Large intestine (tissue), 3 donors: ENCODE measurements at regions not wholly inside any gene's neighbourhood (a gene's known extent, or its start where the extent isn't known, plus 50 kb on each side); places are given as distances from the start of the nearest gene placed in this dataset.

Experiments
- DNase-seq, 2 donors: peaks; one replicate each; pipeline versions ENCODE4 v3.0.0 to v3.0.0-alpha.2; 2013
- H3K27ac ChIP-seq: one replicate; pipeline ENCODE4 v1.5.1; 2013; ENCODE audit warnings: low read length
- H3K27me3 ChIP-seq: 2 replicates; pipeline ENCODE4 v1.6.1; 2013; ENCODE audit warnings: low read length; ENCODE audit not compliant: control insufficient read depth, insufficient read depth
- H3K36me3 ChIP-seq: 2 replicates; pipeline ENCODE4 v1.6.1; 2013; ENCODE audit warnings: low read length; ENCODE audit not compliant: control insufficient read depth, insufficient read depth
- H3K4me1 ChIP-seq: one replicate; pipeline ENCODE4 v1.6.1; 2013; ENCODE audit warnings: low read length; ENCODE audit not compliant: control insufficient read depth, insufficient read depth
- H3K4me3 ChIP-seq: one replicate; pipeline ENCODE4 v1.5.1; 2013; ENCODE audit warnings: low read length
- H3K9me3 ChIP-seq: one replicate; pipeline ENCODE4 v1.6.1; 2013; ENCODE audit warnings: mild to moderate bottlenecking, low read depth, low read length, moderate library complexity; ENCODE audit not compliant: control insufficient read depth
- WGBS: methylation state at CpG from one replicate; pipeline ENCODE4 v1.1.5; 2013; ENCODE audit warnings: low lambda C conversion rate; ENCODE audit not compliant: insufficient coverage; 5-methylcytosine and 5-hydroxymethylcytosine counted together

GRCh38 chr13:94968757-94969086 is 256.4 kb upstream of the SOX21 start:
- Histone ChIP-seq H3K4me3 (no peak overlapping the region), H3K4me1 (no peaks in the 10 kb centered on the region), H3K27me3 (peaks cover 70% of the 10 kb centered on the region), H3K36me3 (no peaks in the 10 kb centered on the region), H3K9me3 (no peaks in the 10 kb centered on the region), H3K27ac (no peak overlapping the region)
- DNase-seq: peak; percentile 9 to 11
- WGBS: 0% methylated on average over 2 of the region's 7 CpGs

- Histone ChIP-seq H3K27ac (no peak overlapping the region), H3K36me3 (no peaks in the 10 kb centered on the region), H3K4me1 (no peaks in the 10 kb centered on the region), H3K9me3 (no peaks in the 10 kb centered on the region), H3K27me3 (peaks cover 68% of the 10 kb centered on the region), H3K4me3 (peak overlapping the region; percentile 4)
- no CpG with 5 or more reads among the region's 56 CpGs for WGBS
- DNase-seq: peak in 1 of 2 donors; percentile 11
Measured at GRCh38 chr13:94968040-94968756, 255.9 kb upstream of the SOX21 start.

GRCh38 chr13:94967183-94968039 is 255.1 kb upstream of the SOX21 start:
- no peaks in the 10 kb centered on the region for H3K36me3 ChIP-seq
- no peaks in the 10 kb centered on the region for H3K4me1 ChIP-seq
- peaks cover 65% of the 10 kb centered on the region for H3K27me3 ChIP-seq
- H3K4me3 ChIP-seq: no peak overlapping the region
- H3K9me3 ChIP-seq: no peaks in the 10 kb centered on the region
- H3K27ac ChIP-seq: no peak overlapping the region
- DNase-seq: peak in 1 of 2 donors; percentile 8
- WGBS: 15% methylated on average over 4 of the region's 61 CpGs

DNA sequence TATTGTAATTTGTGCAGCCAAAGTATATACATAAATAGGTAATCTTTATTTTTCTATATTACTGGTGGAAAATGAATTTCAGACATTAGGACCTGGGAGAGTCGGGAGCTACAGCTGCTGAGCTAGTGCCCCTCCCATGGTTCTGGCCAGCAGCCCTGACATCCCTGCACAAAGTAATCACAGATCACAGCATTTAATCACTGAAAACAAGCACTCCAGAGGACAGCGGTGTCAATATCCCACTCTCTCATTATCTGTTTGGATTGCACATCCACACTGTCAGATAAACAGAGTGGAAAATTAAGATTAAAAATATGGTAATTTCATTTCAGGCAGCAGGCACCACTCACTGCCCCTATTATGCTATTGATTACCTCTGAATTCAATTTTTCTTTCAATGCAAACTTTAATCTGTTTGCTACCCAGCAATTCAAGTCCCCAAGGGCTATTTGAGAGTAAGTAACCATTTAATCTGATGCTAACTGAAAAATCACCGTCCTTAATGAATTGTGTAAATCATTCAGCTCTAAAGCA is 254.1 kb upstream of the SOX21 start:
- no peaks in the 10 kb centered on the region for H3K9me3 ChIP-seq
- no peaks in the 10 kb centered on the region for H3K36me3 ChIP-seq
- 0% methylated on average over 1 of the region's 3 CpGs for WGBS
- H3K4me1 ChIP-seq: no peaks in the 10 kb centered on the region
- no peak overlapping the region for H3K27ac ChIP-seq
- DNase-seq: no peak
- peaks cover 62% of the 10 kb centered on the region for H3K27me3 ChIP-seq
- no peak overlapping the region for H3K4me3 ChIP-seq

GRCh38 chr13:94959626-94960025 is 247.3 kb upstream of the SOX21 start:
- Histone ChIP-seq H3K4me1 (no peaks in the 10 kb centered on the region), H3K36me3 (no peaks in the 10 kb centered on the region), H3K9me3 (no peaks in the 10 kb centered on the region), H3K4me3 (no peak overlapping the region), H3K27me3 (peaks cover 27% of the 10 kb centered on the region), H3K27ac (no peak overlapping the region)
- no peak for DNase-seq
- no CpG with 5 or more reads among the region's 4 CpGs for WGBS

DNA sequence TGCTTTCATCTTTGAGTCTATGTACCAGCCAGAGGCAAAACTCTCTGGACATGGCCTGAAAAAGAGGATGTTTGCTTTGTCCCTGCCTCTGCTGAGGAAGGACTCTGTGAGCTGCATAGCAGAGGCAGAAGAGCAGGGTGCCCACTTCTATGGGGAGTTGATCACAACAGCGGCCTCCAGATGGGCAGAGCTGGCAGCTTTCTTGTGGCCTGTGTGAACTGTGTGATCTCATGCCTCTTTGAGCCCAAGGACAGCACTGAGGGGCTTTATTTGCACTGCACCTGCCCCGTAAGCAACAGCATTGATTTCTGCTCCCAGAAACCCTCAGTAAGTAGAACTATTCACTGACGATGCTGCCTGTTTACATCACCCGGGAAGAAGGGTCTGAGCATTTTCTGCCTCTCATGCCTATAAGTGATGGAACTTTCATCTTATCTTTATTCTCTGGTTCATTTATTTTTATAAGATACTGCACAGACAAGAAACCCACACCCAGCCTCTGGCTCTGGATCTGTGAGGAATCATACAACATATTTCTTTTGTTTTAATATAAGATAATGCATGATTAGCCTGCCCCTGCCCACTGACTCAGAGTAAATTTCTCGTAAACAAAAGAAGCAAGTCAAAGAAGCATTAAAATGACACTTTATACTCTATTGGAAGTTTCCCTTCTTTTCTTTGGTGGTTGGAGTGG is 244.2 kb upstream of the SOX21 start:
- Histone ChIP-seq H3K27me3 (peaks cover 18% of the 10 kb centered on the region), H3K4me3 (no peak overlapping the region), H3K4me1 (no peaks in the 10 kb centered on the region), H3K9me3 (no peaks in the 10 kb centered on the region), H3K27ac (no peak overlapping the region), H3K36me3 (no peaks in the 10 kb centered on the region)
- no peak for DNase-seq
- no CpG with 5 or more reads among the region's 5 CpGs for WGBS

DNA sequence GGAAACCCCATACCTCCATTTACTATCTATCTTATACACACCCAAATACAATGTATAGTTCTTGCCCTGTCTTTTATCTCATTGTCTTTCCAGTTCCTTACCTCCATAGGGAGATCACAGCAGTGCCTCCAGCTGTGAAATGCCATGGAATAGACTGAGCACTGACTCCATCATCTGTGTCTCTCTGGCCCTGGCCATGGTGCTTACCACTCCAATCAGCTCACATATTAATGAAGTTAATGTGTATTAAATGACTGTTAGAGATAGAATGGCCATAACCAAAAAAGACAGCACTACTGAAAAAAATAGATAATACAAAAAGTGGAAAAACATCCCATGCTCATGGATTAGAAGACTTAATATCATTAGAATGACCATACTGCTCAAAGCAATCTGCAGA is 240.4 kb upstream of the SOX21 start:
- no peaks in the 10 kb centered on the region for H3K9me3 ChIP-seq
- no peaks in the 10 kb centered on the region for H3K4me1 ChIP-seq
- no peak for DNase-seq
- peaks cover 23% of the 10 kb centered on the region for H3K27me3 ChIP-seq
- H3K36me3 ChIP-seq: no peaks in the 10 kb centered on the region
- no peak overlapping the region for H3K27ac ChIP-seq
- H3K4me3 ChIP-seq: no peak overlapping the region

DNA sequence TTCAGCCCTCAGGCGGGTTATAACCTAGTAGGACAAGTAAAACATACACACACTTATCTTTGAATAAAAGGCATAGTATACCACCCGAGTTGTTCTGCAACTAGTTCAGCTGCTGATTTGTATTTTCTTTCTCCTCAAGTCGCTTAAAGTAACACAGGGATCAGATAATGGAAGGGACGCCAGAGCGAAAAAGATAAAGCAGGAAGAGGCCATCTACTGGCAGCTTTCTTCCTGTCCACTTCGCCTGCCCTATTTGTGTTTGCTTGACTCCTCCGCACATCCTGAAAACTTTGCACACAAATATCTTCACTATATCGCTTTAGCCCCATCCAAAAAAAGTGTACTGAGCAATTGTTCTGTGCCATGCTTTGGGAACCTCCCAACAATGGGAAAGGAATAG is 238.0 kb upstream of the SOX21 start:
- Histone ChIP-seq H3K27me3 (peaks cover 17% of the 10 kb centered on the region), H3K9me3 (no peaks in the 10 kb centered on the region), H3K4me1 (no peaks in the 10 kb centered on the region), H3K4me3 (no peak overlapping the region), H3K27ac (no peak overlapping the region), H3K36me3 (no peaks in the 10 kb centered on the region)
- 35% methylated on average over 6 of the region's 8 CpGs for whole genome bisulfite sequencing
- no peak for DNase-seq

GRCh38 chr13:94947965-94948371 is 235.6 kb upstream of the SOX21 start:
- Histone ChIP-seq H3K4me1 (no peaks in the 10 kb centered on the region), H3K27me3 (peaks cover 17% of the 10 kb centered on the region), H3K36me3 (no peaks in the 10 kb centered on the region), H3K4me3 (no peak overlapping the region), H3K9me3 (no peaks in the 10 kb centered on the region), H3K27ac (no peak overlapping the region)
- DNase-seq: no peak
- WGBS: 57% methylated on average over 2 of the region's 7 CpGs

DNA sequence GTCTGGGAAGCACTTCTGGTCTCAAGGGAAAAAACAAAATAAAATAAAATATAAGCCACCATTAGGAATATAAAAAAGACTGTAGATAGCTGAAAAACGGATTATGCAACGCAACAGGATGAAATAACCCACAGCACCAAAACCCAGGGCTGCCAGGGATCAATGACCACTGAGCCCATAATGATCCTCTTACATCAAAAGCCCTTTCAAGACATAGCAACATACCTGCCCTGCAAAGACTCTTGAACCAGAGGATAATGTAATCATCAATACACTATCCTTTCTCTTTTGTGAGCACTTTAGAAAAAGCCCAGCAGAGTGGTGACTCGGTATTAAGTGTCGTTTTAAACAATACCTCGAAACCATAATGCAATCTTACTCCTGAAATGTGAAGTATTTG is 235.0 kb upstream of the SOX21 start:
- no peaks in the 10 kb centered on the region for H3K4me1 ChIP-seq
- DNase-seq: no peak
- H3K27ac ChIP-seq: no peak overlapping the region
- 100% methylated on average over 2 of the region's 5 CpGs for WGBS
- H3K9me3 ChIP-seq: no peaks in the 10 kb centered on the region
- H3K4me3 ChIP-seq: no peak overlapping the region
- H3K27me3 ChIP-seq: peaks cover 17% of the 10 kb centered on the region
- no peaks in the 10 kb centered on the region for H3K36me3 ChIP-seq
